ENCODE measurements at regions not wholly inside any gene's neighbourhood (a gene's known extent, or its start where the extent isn't known, plus 50 kb on each side); places are given as distances from the start of the nearest gene placed in this dataset.
"Not testable (repeated sequence)": the region's sequence is repeated elsewhere in the genome, so short reads cannot be mapped to it uniquely, and the experiment has no call there.

DNA sequence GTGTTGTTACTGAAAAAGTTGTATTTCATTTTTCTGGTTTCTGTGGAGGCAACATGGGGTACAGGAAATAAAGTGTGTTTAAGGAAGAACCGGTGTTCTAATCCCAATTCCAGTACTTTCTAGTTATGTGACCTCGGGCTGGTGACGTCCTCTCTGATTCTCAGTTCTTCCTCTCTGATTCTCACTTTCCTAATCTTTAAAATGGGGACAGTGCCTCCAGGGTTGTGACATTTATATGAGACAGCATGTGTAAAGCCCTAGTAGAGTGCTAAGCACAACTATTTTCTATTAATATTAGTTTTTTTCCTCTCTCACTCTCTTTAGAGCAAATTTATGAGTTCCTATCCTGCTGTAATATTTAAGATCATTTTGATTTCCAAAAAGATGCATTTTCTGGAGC, 50.9 kb upstream of the PTPDC1 start:
- DNase-seq = no peak

DNA sequence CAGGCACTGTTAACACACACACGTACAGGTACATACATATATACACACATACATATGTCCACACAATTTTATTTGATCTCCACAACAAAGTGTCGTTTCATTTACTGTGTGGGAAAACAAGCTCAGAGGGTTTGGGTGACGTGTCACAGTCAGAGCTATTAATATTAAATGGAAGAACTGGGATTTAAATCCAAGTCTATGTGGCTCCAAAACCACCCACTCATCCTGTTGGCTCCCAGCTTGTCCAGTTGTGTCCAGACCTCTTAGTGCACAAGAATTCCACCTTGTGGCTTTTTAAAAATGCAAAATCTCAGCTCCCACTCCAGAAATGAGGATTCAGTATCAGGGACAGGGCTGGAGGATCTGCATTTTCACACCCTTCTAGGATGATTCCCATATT, 52.3 kb upstream of the PTPDC1 start:
- DNase-seq = no peak

DNA sequence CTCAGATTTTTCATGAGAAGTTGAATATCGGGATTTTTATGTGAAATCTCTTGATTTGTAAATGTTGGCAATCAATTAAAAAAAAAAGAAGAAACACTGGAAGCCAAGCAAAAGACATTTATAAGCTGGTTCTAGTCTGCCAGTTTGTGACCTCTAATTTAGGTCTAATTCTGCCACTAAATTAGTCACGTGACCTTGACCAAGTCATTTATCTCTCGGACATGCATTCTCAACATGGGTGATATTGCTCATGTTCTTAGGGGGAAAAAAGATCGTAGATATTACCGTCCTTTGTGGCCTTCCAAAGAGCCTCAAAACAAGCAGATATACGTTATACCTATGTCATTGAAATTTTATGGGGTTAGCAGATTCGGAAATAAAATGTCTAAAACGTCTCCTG, 52.9 kb upstream of the PTPDC1 start:
- DNase-seq = no peak

DNA sequence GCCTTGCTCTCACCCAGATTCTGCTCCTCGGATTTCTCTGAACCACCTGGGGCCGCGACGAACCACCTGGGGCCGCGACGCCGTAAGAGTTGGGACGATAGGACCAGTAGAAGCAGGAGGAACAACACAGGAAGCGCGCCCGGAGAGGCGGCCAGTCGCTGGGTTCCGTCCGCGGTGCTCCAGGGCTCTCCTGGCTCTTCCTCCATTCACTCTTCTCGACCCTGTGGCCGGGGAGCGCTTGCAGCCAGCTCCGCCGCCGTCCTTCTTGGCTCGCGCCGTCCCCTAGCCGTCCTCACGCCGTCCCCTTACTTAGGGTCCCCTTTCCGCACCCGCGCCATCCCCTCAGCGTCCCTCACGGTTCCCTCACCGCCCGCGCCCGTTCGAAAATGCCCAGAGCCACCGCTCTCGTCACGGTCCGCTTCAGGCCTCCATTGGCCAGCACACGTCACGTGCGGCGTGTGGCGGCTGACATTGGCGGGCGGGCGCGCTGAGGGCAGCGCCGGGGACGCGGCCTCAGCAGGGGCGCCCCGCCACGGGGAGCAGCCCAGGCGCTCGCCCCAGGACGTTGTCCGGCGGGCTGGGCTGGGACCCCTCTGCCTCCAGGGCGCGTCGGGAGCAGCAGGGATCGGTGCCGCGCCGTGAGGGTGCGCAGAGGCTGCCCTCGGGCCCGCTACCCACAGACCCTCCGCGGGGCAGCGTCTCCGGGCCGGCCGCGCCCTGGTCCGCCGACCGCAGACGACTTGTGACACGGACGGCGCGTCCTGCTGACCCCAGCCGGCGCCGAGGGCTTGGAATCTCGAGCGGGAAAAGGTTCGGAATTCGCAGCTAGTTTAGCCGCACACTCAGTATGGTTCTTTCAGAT, 53.7 kb upstream of the PTPDC1 start:
- peak; percentile 66 for DNase-seq

DNA sequence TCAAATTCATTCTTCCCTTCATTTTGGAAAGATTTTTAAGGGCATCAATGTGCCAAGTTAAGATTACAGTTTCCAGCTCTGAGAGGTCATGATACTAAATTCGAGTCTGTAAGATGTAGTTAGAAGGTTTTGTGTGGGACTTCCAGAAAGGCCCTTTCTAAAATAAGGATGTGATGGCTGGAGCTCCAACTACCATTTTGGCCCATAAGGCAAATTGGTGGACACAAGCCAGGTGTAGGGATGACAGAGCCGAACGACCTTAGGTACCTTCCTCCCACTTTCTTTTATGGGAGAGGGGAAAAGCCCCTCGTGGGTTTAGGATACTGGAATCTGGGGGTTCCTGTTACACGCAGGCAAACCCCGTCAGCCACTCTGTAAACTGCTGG, 54.3 kb upstream of the PTPDC1 start:
- DNase-seq = no peak

DNA sequence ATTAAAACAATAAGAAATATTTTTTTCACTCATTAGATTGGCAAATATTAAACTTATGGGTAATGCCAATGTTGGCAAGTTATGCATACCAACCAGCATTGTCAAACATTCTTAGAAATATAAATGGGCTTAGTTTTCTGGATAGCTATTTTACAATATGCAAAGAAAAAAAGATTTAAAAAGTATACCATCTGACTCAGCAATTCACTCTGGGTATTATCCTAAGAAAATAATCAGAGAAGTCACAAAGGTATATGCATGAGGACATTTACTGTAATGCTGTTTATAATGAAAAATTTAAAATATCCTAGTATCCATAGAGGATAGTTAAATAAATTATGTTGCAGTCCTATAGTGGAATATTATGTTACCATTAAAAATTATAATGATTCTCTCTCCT, 57.4 kb upstream of the PTPDC1 start:
- no peak for DNase-seq

DNA sequence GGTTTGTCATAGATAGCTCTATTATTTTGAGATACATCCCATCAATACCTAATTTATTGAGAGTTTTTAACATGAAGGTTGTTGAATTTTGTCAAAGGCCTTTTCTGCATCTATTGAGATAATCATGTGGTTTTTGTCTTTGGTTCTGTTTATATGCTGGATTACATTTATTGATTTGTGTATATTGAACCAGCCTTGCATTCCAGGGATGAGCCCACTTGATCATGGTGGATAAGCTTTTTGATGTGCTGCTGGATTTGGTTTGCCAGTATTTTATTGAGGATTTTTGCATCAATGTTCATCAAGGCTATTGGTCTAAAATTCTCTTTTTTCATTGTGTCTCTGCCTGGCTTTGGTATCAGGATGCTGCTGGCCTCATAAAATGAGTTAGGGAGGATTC, 61.8 kb upstream of the PTPDC1 start:
- not testable (repeated sequence) for DNase-seq

DNA sequence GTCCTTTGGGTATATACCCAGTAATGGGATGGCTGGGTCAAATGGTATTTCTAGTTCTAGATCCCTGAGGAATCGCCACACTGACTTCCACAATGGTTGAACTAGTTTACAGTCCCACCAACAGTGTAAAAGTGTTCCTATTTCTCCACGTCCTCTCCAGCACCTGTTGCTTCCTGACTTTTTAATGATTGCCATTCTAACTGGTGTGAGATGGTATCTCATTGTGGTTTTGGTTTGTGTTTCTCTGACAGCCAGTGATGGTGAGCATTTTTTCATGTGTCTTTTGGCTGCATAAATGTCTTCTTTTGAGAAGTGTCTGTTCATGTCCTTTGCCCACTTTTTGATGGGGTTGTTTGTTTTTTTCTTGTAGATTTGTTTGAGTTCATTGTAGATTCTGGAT, 63.4 kb upstream of the PTPDC1 start:
- DNase-seq = not testable (repeated sequence)

DNA sequence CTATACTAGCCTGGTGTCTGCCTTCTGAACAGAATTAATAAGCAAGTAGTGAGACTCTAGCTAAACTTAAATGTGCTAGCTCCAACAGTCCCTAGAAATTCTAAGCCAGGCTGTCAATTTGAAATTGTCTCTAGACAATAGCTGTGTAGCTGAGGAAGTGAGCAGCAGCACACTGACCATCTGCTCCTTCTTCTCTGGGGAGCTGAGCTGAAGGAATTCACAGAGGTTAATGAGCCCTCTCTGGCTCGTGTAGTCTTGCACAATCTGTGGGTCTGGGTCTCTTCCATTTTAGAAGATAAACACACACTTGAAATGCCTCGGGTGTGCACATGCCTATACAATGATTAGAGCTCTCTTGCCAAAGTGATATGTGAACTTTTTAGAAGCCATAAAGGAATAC, 63.5 kb upstream of the BARX1 start:
- DNase-seq = no peak

DNA sequence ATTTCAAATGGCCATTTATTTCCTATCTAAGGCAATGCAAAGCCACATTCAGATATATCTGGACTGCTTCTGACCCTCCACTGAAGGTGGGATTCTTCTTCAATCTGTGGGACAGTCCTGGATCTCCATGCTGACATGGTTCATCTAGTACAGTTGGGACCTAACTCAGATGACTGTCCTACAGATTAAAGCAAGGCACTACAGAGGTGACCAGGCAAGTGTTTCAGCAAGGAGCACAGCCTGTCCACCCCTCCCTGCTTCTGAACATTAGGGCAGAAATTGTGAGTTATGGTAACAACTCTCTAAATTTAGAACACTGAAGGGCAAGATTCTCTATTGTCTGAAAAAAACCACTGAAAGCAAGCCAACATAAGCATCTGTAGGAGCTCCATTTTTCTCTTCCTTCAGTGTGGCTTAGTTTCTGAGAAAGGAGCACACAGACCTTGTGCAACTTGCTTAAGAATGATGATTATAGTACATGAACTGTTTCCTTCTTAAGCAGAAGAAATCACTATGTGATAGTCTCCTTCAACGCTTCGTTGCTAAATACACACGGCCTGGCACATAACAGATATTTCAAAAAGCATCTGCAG, 62.9 kb upstream of the BARX1 start:
- no peak for DNase-seq

DNA sequence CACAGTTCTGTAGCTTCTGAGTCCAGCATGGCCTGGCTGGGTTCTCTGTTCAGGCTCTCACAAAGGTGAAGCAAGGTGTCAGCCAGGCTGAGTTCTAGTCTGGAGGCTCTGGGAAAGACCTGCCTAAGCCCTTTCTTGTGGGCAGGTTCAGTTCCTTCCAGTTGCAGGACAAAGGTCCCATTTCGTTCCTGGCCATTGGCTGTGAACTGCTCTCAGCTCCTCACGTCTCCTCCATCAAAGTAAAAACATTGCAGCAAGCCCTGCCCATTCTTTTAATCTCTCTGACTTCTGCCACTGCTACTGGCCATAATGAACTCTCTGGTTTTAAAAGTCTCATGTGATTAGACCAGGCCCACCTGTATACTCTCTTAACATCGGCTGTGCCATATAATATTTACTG, 61.6 kb upstream of the BARX1 start:
- DNase-seq = no peak

DNA sequence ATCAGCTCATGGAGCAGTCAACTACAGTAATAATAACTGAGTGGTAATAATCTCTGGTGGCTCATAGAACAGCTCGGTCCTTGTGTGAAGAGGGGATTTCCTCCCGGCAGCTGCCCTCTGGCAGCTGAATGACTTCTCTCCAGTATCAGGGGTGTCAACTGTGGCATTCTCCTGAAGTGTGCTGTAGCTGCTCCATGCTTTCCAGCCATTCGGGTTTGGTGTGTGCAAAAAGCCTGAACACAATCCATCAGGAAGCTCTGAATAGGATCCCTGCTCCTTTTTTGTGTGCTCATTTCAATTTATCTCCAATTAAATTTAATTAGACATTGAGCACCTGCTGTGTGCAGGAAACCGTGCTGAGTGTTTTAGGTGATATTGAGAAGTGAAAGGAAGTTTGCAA, 59.8 kb upstream of the BARX1 start:
- DNase-seq = no peak

DNA sequence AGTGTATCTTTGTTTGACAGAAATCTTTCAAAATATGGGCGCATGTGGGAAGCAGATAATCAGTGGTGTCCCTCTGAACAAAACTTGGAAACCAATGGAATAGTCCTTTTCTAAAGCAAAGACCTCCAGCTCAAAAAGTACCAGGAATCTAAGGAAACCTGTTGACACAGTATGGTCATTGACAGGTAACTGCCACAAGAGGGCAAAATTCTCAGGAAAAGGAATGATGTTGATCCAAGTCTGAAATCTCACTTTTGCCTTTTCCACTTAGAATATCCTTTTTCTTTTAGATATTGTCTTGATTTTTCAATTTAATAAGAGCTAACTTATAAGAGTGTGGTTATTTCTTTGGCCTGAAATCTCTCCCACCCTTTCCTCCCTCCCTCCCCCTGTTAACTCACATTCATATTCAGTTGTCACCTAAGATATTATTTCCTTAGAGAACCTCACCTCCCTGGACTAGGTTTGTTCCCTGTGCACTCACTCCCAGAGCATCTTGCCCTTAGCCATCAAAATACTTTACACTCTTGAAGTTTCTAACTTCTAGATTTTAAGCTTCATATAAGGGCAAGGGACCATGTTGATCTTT, 59.0 kb upstream of the BARX1 start:
- DNase-seq = no peak

DNA sequence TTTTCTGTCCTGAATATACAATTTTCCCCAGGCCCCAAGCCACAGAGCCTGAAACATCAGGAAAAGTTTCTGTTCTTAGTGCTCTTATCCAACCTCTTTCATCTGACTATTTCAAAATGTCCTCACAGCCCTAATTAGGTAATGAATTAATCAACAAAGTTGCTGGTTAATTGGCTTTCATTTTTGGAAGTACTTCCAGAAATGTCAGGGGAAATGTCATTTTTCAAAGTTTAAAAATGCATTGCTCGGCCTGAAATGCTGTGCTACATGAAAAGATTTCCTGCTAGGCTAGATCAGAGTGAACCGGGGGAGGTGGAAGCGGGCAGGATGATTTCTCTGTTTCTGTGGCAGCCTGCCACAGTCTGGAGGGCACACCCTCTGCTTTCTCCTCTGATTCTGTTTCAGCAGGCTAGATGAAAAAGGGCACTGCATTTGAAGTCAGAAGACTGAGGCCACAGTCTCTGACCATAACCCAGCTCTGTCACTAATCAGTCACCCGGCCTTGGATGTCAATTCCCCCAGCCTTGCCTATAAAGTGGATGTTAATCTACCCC, 55.9 kb upstream of the BARX1 start:
- no peak for DNase-seq

DNA sequence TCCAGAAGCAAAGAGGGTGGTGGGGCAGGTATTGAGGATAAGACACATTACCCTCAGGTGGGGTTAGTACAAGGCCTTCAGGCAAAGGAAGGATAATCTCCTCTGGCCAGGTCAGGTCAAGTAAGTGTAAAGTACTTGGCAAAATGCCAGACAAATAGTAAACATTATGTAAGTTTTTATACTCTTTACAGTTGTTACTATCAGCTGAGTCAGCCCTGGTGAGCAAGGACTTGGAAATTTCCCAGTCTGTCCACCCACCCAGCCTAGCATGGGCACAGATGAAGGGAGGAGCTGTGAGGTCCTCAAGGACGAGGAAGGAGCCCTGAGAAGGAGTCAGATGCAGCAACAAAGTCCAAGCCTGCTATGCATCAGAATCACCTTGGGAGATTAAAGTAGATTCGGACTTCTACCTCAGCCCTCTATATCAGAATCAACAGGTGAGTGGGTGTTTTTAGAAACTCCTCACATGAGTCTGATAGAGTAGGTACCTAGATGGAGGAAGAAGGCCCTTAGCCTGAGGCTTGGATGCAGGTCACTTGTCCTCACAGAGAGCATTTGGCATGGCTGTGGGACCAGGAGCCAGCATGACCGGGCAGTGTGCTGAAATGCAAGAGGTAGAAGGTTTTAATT, 50.2 kb upstream of the BARX1 start:
- DNase-seq = no peak
